ENCODE measurements at regions not wholly inside any gene's neighbourhood (a gene's known extent, or its start where the extent isn't known, plus 50 kb on each side); places are given as distances from the start of the nearest gene placed in this dataset.
A peak's percentile ranks its signal among the peaks of the same experiment; 100 is the strongest.

DNA sequence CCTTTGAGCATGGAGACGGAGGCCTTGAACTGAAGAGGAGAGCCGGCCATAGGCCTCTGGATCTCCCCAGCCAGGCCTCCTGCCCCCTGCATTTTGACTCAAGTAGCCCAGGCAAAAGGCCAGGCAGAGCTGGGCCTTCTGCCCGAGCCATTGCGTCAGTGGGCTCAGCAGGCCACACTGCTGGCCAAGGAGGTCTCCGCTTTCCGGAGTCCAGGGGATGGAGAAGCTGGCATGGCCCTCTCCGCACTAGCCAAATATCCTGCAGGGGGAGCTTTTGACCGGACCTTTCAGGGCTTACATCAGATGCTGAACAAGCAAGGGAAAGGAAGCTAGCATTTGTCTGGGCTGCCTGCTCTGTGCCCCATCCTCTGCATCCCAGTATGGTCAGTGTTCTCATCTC, 386.8 kb downstream of the TRIM36 start:
- TF ChIP-seq, protein P1, sequence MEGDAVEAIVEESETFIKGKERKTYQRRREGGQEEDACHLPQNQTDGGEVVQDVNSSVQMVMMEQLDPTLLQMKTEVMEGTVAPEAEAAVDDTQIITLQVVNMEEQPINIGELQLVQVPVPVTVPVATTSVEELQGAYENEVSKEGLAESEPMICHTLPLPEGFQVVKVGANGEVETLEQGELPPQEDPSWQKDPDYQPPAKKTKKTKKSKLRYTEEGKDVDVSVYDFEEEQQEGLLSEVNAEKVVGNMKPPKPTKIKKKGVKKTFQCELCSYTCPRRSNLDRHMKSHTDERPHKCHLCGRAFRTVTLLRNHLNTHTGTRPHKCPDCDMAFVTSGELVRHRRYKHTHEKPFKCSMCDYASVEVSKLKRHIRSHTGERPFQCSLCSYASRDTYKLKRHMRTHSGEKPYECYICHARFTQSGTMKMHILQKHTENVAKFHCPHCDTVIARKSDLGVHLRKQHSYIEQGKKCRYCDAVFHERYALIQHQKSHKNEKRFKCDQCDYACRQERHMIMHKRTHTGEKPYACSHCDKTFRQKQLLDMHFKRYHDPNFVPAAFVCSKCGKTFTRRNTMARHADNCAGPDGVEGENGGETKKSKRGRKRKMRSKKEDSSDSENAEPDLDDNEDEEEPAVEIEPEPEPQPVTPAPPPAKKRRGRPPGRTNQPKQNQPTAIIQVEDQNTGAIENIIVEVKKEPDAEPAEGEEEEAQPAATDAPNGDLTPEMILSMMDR (conservative IDR thresholded peaks at IDR 0.05 in 1 of 2, IDR thresholded peaks at IDR 0.05 in 1 of 2; ENCODE audit: extremely low read depth in 1 of 2, insufficient read depth in 1 of 2, low read depth in 1 of 2, low read length in 2 of 2) = peak in 1 of 2 donors; percentile 4
- TF ChIP-seq EZH2 (IDR thresholded peaks at IDR 0.05; ENCODE audit: borderline replicate concordance, low read length) = no peak
